Thyroid gland (tissue), 4 donors: ENCODE measurements at regions not wholly inside any gene's neighbourhood (a gene's known extent, or its start where the extent isn't known, plus 50 kb on each side); places are given as distances from the start of the nearest gene placed in this dataset.

Experiments used
- DNase-seq, 2 donors: peaks; one replicate each; pipeline ENCODE4 v3.0.0-alpha.2; 2019
- H3K27ac ChIP-seq, 3 donors: fragments of 200-600 bp; sonication (generic); 1 replicate in 2 of 3; 2 replicates in 1 of 3; pipeline ENCODE4 v1.5.1; 2016 to 2019; ENCODE audit warnings: mild to moderate bottlenecking in 1 of 3, moderate library complexity in 1 of 3
- H3K27me3 ChIP-seq: fragments of 200-600 bp; sonication (generic); one replicate; pipeline ENCODE4 v1.5.1; 2019
- H3K36me3 ChIP-seq, 2 donors: fragments of 200-600 bp; sonication (generic); one replicate each; pipeline ENCODE4 v1.5.1; 2016 to 2019
- H3K4me1 ChIP-seq, 2 donors: fragments of 200-600 bp; sonication (generic); one replicate each; pipeline ENCODE4 v1.5.1; 2017 to 2019
- H3K4me3 ChIP-seq, 3 donors: fragments of 200-600 bp; sonication (generic); replicated peaks in 1 of 3; 1 replicate in 2 of 3; 2 replicates in 1 of 3; pipeline ENCODE4 v1.5.1; 2016; ENCODE audit warnings: mild to moderate bottlenecking in 1 of 3
- H3K9me3 ChIP-seq: fragments of 200-600 bp; sonication (generic); one replicate; pipeline ENCODE4 v1.5.1; 2017
- POLR2A ChIP-seq, 2 donors: fragments of 450-650 bp; IDR thresholded peaks; one replicate each; pipeline ENCODE4 v1.6.1; 2017; ENCODE audit warnings: antibody characterized with exemption in 2 of 2, mild to moderate bottlenecking in 2 of 2, moderate library complexity in 1 of 2
- WGBS, 2 donors: methylation state at CpG; one replicate each; pipeline ENCODE4 v1.1.5; 2017; 5-methylcytosine and 5-hydroxymethylcytosine counted together
- intact Hi-C: fragments of 100-400 bp; cut with DNase I; formaldehyde crosslinking; loops from one replicate; pipeline ENCODE4 v1.15.1; 2023
- TF ChIP-seq, protein P1 (sequence below), 6 experiments: fragments of 200-600 bp in 3 of 6; fragments of 450-650 bp in 3 of 6; sonication (generic) in 3 of 6; IDR thresholded peaks; one replicate each; pipeline ENCODE4 v1.5.1; 2016 to 2019; ENCODE audit warnings: antibody characterized with exemption in 6 of 6, mild to moderate bottlenecking in 2 of 6, inconsistent platforms in 1 of 6, moderate library complexity in 1 of 6

DNA sequence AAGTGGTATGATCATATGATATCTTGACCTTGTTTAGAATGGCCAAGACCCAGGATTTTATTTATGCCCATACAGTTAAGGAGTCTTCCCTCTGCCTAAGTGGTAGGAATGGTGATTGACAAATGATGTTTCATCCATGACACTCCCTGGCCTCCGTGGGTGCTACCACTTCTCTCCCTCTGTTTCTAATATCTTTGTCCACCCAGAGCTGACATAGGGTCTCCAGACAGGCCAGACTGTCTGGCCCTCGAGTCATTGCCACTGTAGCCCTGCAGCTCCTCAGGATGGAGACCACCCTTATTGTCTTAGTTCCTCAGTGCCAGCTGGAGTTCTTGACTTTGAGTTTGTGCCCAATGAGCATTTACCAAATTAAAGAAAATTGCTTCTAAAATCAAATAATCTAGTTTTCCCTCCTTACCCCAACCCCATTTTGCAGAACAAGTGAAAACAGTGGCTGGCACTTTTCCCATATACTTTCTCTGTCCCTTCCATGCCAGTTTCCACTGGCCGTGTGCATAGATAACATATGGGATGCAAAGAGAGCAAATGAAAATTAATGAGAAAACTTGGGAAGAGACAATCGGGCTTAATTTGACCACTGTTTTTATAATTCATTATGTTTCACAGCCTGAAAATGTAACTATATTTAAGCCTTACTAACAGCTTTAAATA, 235.7 kb downstream of the NSG2 start:
- Histone ChIP-seq H3K36me3 (no peaks in the 10 kb centered on the region), H3K9me3 (no peaks in the 10 kb centered on the region), H3K4me3 (no peak overlapping the region), H3K27me3 (no peaks in the 10 kb centered on the region), H3K4me1 (no peaks in the 10 kb centered on the region), H3K27ac (no peak overlapping the region)
- 79 to 80% methylated on average over 4 of the region's 4 CpGs for WGBS, 2 donors
- TF ChIP-seq POLR2A (IDR thresholded peaks at IDR 0.05): no peak
- TF ChIP-seq, protein P1, sequence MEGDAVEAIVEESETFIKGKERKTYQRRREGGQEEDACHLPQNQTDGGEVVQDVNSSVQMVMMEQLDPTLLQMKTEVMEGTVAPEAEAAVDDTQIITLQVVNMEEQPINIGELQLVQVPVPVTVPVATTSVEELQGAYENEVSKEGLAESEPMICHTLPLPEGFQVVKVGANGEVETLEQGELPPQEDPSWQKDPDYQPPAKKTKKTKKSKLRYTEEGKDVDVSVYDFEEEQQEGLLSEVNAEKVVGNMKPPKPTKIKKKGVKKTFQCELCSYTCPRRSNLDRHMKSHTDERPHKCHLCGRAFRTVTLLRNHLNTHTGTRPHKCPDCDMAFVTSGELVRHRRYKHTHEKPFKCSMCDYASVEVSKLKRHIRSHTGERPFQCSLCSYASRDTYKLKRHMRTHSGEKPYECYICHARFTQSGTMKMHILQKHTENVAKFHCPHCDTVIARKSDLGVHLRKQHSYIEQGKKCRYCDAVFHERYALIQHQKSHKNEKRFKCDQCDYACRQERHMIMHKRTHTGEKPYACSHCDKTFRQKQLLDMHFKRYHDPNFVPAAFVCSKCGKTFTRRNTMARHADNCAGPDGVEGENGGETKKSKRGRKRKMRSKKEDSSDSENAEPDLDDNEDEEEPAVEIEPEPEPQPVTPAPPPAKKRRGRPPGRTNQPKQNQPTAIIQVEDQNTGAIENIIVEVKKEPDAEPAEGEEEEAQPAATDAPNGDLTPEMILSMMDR (IDR thresholded peaks at IDR 0.05): no peak
- DNase-seq: no peak
- intact Hi-C loops: no loop called here

DNA sequence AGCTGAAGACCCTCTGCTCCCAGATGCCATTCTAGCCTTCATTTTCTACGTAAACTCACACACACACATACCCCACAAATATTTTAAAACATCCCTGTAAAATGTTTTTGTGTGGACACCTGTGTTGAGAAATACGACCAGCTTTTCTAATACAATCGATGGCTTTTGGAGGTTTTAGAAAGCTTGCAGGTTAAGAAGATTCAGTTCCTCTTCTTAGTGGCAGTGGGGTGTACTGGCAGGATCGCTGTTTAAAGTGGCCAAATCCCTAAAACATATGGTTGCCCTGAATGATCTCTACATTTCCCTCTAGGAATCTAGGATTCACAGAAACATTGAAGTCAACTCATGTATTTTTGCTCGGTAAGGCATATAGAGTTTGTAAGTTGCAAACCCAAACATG, 236.3 kb downstream of the NSG2 start:
- 85 to 92% methylated on average over 5 of the region's 5 CpGs for WGBS, 2 donors
- H3K27ac ChIP-seq: no peak overlapping the region
- H3K4me1 ChIP-seq: no peaks in the 10 kb centered on the region
- intact Hi-C loops: no loop called here
- H3K27me3 ChIP-seq: no peaks in the 10 kb centered on the region
- no peak overlapping the region for H3K4me3 ChIP-seq
- no peak for DNase-seq
- H3K36me3 ChIP-seq: no peaks in the 10 kb centered on the region
- TF ChIP-seq, protein P1 (IDR thresholded peaks at IDR 0.05): no peak
- TF ChIP-seq POLR2A (IDR thresholded peaks at IDR 0.05): no peak
- no peaks in the 10 kb centered on the region for H3K9me3 ChIP-seq

DNA sequence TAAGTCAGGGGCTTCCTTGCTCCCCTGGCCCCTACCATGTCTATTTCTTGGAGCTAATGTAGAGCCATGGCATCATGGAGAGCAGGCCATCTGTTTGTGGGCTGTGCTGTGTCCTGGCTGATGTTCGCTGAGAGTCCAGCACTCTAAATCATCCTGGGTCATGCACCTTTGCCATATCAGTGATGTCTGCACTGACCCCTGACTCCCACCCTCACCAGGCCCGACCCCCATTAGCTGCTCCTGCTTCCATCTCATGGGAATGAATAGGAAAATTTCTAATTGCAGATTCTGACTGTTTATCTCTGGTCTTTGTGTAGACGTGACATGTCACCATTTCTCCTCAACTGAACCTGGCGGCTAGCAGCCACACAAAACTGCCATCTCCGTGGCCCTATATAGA, 236.9 kb downstream of the NSG2 start:
- intact Hi-C loops: no loop called here
- Histone ChIP-seq H3K36me3 (no peaks in the 10 kb centered on the region), H3K4me1 (no peaks in the 10 kb centered on the region), H3K4me3 (no peak overlapping the region), H3K27ac (no peak overlapping the region), H3K27me3 (no peaks in the 10 kb centered on the region), H3K9me3 (no peaks in the 10 kb centered on the region)
- TF ChIP-seq, protein P1 (IDR thresholded peaks at IDR 0.05): no peak
- TF ChIP-seq POLR2A (IDR thresholded peaks at IDR 0.05): no peak
- 83 to 86% methylated on average over 5 of the region's 5 CpGs for WGBS, 2 donors
- no peak for DNase-seq

DNA sequence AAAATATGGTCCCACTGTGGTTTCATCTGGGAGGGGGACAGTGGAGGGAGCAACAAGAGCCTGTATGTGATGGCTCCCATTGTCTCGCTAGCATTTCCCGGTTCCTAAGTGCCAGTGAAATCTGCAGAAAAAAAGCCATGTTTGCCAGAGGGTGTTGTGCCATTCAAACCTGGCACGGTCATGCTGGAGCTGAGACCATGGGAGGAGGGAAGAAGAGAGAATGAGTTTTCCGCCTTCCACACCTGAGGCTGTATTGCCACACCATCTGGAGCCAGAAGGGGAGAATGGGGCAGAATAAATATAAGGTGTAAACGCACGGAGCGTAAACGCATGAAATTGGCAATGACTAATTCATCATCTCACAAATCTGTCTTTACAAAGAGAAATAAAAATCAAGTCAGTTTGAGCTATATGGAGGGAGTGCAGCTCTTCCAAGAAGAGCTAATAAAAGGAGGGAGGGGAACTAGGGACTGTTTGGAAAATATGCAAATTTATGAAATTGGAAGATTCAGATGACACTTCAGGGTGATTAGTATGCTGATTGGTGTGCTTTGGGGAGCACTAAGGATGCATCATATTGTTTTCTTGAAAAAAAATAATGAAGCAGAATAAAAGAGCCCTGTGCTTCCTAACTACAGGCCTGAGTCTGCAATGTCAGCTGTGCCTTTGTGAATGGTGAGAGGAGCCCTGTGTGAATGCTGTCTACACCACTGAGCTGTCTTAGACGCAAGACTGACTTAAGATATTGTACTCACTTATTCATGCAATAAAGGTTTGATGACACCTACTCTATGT, 237.9 kb downstream of the NSG2 start:
- H3K36me3 ChIP-seq: no peaks in the 10 kb centered on the region
- no peaks in the 10 kb centered on the region for H3K27me3 ChIP-seq
- H3K27ac ChIP-seq: no peak overlapping the region
- 86 to 91% methylated on average over 9 of the region's 9 CpGs for WGBS, 2 donors
- no peak overlapping the region for H3K4me3 ChIP-seq
- intact Hi-C loops: no loop called here
- TF ChIP-seq, protein P1 (IDR thresholded peaks at IDR 0.05): no peak
- TF ChIP-seq POLR2A (IDR thresholded peaks at IDR 0.05): no peak
- H3K4me1 ChIP-seq: no peaks in the 10 kb centered on the region
- no peaks in the 10 kb centered on the region for H3K9me3 ChIP-seq
- DNase-seq: no peak

DNA sequence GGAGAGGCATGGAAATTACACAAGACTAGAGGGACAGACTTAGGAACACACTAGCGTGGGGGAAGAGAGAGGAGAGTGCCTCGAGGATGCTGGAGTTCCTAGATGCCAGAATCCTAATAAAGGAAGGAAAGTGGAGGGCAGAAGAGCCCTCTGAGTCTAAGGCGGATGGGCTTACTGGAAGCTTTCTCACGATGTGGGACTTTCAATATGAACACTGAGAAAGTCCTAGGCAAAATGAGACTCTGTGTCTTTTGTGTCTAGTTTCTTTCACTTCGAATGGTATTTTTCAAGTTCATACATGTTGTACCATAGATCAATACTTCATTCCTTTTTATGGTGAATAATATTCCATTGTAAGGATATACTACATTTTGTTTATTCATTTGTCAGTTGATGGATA, 239.4 kb downstream of the NSG2 start:
- TF ChIP-seq POLR2A (IDR thresholded peaks at IDR 0.05): no peak
- TF ChIP-seq, protein P1 (IDR thresholded peaks at IDR 0.05): no peak
- Histone ChIP-seq H3K27ac (no peak overlapping the region), H3K9me3 (no peaks in the 10 kb centered on the region), H3K4me1 (no peaks in the 10 kb centered on the region), H3K27me3 (no peaks in the 10 kb centered on the region), H3K4me3 (no peak overlapping the region), H3K36me3 (no peaks in the 10 kb centered on the region)
- no peak for DNase-seq
- 69 to 78% methylated on average over 5 of the region's 5 CpGs for WGBS, 2 donors
- intact Hi-C loops: no loop called here
